ENCODE measurements at regions not wholly inside any gene's neighbourhood (a gene's known extent, or its start where the extent isn't known, plus 50 kb on each side); places are given as distances from the start of the nearest gene placed in this dataset.
"Not testable (repeated sequence)": the region's sequence is repeated elsewhere in the genome, so short reads cannot be mapped to it uniquely, and the experiment has no call there.

- DNase-seq: not testable (repeated sequence)
Observed at GRCh38 chr4:142897518-142897917, 51.4 kb upstream of the INPP4B start.

GRCh38 chr4:142900622-142901021 is 54.5 kb upstream of the INPP4B start:
- DNase-seq: no peak

DNA sequence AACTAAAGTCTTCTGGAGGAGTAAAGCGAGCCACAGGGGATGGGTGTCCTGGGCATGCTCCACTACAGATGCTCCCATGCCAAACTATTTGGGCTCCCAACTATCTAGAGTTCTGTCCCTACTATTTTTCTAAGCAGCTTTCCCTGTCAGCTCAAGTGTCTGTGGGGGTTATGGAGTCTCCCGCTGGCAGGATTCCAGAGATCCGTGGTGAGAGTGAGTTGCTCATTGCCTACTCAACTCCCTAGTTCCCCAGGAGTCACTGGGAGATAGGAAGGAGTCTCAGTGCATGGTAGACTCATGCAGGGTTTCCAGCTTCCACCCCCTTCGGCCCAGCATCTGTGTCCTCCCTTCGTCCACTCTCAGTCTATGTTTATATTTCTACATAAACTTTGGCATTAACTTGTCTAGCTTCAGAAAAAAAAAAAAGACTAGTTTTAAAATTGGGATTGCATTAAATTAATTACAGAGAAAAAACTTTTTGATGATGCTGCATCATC is 55.1 kb upstream of the INPP4B start:
- DNase-seq: no peak

- DNase-seq: not testable (repeated sequence)
Observed at GRCh38 chr4:142903617-142904016, 57.5 kb upstream of the INPP4B start.

- no peak for DNase-seq
Observed at GRCh38 chr4:142909908-142910307, 63.8 kb upstream of the INPP4B start.

DNA sequence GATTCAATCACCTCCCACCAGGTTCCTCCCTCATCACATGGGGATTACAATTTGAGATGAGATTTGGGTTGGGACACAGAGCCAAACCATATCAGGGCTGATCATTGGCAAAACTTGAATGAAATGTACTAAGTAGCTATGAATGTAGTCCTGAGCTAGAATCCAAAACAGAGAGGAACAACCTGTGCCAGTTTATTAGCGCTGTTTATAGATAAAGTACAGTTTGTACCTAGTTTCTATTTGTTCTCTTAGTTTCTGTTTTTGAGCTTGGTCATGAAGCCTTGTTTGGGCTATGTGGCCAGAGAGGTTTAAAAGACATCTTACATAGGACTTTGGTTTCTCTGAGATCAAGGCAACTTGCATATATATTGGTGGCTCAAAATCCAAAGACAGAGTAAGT is 66.9 kb upstream of the INPP4B start:
- DNase-seq: no peak

DNA sequence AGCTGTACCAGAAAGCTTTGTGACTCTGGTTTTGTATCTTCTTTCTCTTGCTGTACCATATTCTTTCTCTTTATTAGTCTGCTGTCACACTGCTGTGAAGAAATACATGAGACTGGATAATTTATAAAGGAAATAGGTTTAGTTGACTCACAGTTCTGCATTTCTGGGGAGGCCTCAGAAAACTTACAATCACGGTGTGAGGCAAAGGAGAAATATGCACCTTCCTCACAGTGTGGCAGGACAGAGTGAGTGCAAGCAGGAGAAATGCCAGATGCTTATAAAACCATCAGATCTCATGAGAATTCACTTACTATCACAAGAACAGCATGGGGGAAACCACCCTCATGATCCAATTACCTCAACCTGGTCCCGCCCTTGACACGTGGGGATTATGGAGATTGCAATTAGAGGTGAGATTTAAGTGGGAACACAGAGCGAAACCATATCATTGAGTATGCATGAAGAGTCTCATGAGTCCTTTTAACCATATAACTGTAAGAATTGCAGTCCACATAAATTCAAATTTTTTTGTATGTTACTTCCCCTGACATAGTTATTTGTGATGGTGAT is 67.4 kb upstream of the INPP4B start:
- DNase-seq: no peak

DNA sequence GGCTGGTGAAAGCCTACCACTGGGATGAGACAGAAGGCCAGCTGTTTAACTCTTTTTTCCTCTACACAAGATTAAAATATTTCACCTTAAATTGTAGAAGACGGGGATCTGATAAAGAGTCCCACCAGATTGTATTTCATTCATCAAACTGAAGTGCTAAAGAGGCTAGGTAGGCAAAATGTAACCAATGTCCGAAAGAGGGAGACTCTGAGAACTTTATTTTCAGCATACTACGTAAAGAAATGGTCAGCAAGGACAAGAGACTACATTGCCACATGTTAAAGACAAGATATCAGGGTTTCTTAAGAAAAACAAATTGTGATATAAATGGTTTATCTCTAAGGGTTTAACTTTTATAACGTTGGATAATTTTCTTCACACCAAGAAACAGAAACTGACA is 71.6 kb upstream of the INPP4B start:
- DNase-seq: peak in 1 of 2 experiments; percentile 3

DNA sequence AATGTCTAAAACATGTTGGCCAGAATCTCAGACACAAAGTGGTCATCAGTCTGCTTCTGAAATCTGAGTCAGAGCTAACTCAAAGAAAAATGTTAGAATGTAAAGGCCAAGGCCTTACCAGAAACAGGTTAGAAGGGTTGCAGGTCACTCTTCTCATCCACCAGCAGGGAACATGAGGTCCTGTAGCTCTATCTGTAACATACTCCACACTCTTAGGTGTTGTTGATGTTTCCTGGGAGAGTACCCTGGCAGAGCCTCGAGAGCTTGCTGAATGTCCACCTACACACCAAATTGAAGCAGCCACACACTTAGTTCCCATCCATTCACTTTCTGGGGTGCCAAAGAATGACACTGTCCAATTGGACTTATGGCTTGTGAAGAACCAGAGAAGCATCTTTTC is 76.6 kb upstream of the INPP4B start:
- no peak for DNase-seq

DNA sequence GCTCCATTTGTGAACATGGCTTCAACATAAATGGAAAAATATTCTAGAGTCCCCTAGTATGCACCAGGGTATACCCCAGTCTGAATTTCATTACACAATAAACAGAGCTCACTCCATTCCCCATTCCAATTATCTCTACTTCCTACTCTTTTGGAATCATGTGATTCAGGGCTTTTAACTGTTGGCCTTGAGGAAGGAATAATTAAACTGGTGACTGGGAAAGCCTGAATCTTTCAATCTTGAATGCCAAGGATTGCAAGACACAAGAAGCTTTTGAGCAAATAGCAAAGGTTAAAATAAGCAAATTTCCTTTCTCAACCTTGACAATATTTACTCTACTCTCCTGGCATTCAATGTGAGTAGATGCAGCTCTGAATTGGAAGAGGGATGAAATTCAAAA is 77.5 kb upstream of the INPP4B start:
- no peak for DNase-seq

GRCh38 chr4:142925161-142925560 is 79.1 kb upstream of the INPP4B start:
- no peak for DNase-seq

DNA sequence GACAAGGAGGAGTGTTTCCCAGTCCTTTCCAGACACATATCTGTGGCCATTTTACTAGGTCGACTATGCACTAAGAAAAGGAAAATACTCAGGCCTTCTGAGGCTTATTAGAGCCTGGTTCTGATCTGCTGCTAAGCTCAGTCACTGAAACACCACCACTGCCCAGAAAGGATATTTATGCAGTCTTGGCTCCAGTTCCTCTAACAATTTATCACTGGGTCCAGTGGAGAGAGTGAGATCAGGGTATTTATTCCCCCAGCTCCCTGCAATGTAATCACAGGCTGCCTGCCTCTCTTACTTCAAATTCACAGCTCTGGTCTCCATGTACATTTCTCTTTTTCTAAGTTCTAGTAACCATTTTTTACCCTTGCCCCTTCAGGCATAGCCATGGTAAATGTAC is 81.6 kb upstream of the INPP4B start:
- no peak for DNase-seq

- no peak for DNase-seq
Observed at GRCh38 chr4:142929526-142929925, 83.4 kb upstream of the INPP4B start.

- DNase-seq: peak in 1 of 2 experiments; percentile 11
Observed at GRCh38 chr4:142933207-142933606, 87.1 kb upstream of the INPP4B start.

GRCh38 chr4:142940425-142941330 is 94.6 kb upstream of the INPP4B start:
- peak; percentile 33 to 66 for DNase-seq

GRCh38 chr4:142944565-142944964 is 98.5 kb upstream of the INPP4B start:
- DNase-seq: no peak

- no peak for DNase-seq
Observed at GRCh38 chr4:142952821-142953580, 106.9 kb upstream of the INPP4B start.

DNA sequence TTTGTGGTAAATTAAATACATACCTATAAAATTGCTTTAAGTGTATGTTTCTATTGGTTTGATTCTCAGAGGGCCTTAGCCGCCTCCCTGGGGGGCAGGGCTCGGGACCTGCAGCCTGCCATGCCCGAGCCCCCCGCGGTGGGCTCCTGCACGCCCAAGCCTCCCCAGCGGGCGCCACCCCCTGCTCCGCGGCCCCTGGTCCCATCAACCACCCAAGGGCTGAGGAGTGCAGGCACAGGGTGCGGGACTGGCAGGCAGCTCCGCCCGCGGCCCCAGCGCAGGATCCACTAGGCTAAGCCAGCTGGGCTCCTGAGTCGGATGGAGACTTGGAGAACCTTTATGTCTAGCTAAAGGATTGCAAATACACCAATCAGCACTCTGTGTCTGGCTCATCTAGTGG is 108.3 kb upstream of the INPP4B start:
- DNase-seq: no peak

- DNase-seq: no peak
Observed at GRCh38 chr4:142955501-142955900, 109.4 kb upstream of the INPP4B start.

DNA sequence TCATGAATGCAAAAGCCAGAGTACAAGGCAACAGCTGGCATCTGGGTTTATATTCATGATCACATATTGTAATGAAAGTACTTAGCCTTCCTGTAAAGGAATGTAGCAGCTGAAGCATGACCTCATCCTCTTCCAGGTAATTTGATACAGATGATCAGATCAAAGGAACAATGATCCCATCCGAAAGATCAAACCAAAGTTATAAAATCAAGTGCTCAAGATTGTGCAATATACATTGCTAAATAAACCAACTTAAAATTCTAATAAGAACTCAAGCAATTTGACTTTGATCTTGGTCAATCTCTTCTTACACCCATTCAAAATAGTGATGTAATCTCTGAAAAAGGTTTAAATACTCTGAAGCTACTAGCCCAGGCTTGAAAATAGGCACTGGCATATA is 113.1 kb upstream of the INPP4B start:
- no peak for DNase-seq

- no peak for DNase-seq
Observed at GRCh38 chr4:142960126-142960525, 114.0 kb upstream of the INPP4B start.

DNA sequence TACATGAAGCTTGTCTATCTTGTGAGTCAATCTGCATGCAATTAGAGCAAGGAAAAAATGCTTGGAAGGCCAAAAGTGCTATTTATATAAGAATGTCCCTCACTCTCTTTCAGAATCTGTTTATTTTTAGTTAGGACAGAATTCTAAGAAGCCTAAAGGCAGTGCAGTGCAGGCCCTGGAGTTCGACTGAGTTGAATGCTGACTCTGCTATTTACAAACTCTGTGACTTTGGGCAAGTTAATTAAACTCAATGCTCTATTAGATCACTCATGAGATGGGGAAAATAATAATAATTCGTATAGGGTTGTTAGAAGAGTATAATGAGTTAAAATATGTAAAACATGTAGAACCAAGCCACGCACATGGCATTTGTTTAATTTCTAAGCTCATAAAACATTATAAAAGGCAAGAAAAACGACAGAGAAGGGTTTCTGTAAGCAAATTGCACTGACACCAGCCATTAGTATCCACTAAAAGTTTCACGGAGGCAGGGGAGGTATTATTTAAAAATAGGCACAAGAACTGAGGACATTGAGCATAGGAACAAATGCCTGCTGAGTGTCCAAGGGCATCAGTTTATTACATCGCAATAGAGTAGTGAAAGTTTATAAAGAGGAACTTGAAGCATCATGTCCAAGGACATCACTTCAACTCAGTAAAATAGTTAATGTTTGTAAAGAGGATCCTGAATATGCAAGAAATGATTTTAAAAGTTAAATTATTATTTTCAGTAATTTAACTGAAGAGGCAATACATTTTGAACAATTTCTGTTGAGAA is 115.0 kb upstream of the INPP4B start:
- DNase-seq: no peak

GRCh38 chr4:142961866-142962265 is 115.8 kb upstream of the INPP4B start:
- DNase-seq: no peak
